Activated T-cell treated with anti-CD3 and anti-CD28 coated beads, Interleukin-2, amount 50 U/mL, for 72 hours (primary cell): ENCODE measurements at regions not wholly inside any gene's neighbourhood (a gene's known extent, or its start where the extent isn't known, plus 50 kb on each side); places are given as distances from the start of the nearest gene placed in this dataset.
"Not testable (repeated sequence)": the region's sequence is repeated elsewhere in the genome, so short reads cannot be mapped to it uniquely, and the experiment has no call there.

Source experiments
- ATAC-seq, 2 donors: fragments of 150-1000 bp; cut with Tn5 transposase; replicated peaks in 1 of 2; 2 replicates each; pipeline ENCODE4 v1.10.0; 2021; ENCODE audit warnings: moderate library complexity in 2 of 2, mild to moderate bottlenecking in 1 of 2
- DNase-seq, 2 donors: peaks; one replicate each; pipeline ENCODE4 v3.0.0; 2021 to 2022; ENCODE audit warnings: mixed read lengths in 1 of 2
- H3K27ac Mint-ChIP-seq: one replicate; pipeline ENCODE4 v1.8.0; 2022; ENCODE audit warnings: mild to moderate bottlenecking, moderate library complexity, mixed read lengths
- H3K27me3 Mint-ChIP-seq: one replicate; pipeline ENCODE4 v1.8.0; 2022; ENCODE audit warnings: low read depth, mixed read lengths
- H3K36me3 Mint-ChIP-seq, 2 donors: one replicate each; pipeline ENCODE4 v1.8.0; 2022; ENCODE audit warnings: mixed read lengths in 2 of 2, mild to moderate bottlenecking in 1 of 2; ENCODE audit not compliant: insufficient read depth in 2 of 2
- H3K4me1 Mint-ChIP-seq: one replicate; pipeline ENCODE4 v1.8.0; 2022; ENCODE audit warnings: low read depth, mixed read lengths
- H3K4me3 Mint-ChIP-seq, 2 donors: one replicate each; pipeline ENCODE4 v1.8.0; 2022; ENCODE audit warnings: mild to moderate bottlenecking in 2 of 2, mixed read lengths in 2 of 2, moderate library complexity in 2 of 2
- H3K9me3 Mint-ChIP-seq, 2 donors: one replicate each; pipeline ENCODE4 v1.8.0; 2022; ENCODE audit warnings: mixed read lengths in 2 of 2

GRCh38 chr12:72876092-72876491 is 603.9 kb downstream of the TRHDE start:
- Mint-ChIP-seq H3K9me3 (peaks cover 8% of the 10 kb centered on the region in 2 donors), H3K36me3 (peaks cover 2 to 4% of the 10 kb centered on the region in 2 donors)

GRCh38 chr12:72888693-72889092 is 616.5 kb downstream of the TRHDE start:
- no peaks in the 10 kb centered on the region for H3K36me3 Mint-ChIP-seq
- DNase-seq (no peak), ATAC-seq (no peak)
- no peaks in the 10 kb centered on the region for H3K27me3 Mint-ChIP-seq
- no peak overlapping the region for H3K27ac Mint-ChIP-seq
- peaks cover 0 to 2% of the 10 kb centered on the region in 2 donors for H3K9me3 Mint-ChIP-seq
- no peaks in the 10 kb centered on the region for H3K4me1 Mint-ChIP-seq
- no peak overlapping the region for H3K4me3 Mint-ChIP-seq

More at GRCh38 chr12:72876092-72876491, 603.9 kb downstream of the TRHDE start:
- Mint-ChIP-seq H3K4me3 (no peak overlapping the region), H3K4me1 (no peaks in the 10 kb centered on the region), H3K27me3 (no peaks in the 10 kb centered on the region), H3K27ac (no peak overlapping the region)
- DNase-seq: no peak
- no peak for ATAC-seq

GRCh38 chr12:72889791-72890190 is 617.6 kb downstream of the TRHDE start:
- H3K4me3 Mint-ChIP-seq: no peak overlapping the region
- DNase-seq (no peak), ATAC-seq (no peak)
- no peak overlapping the region for H3K27ac Mint-ChIP-seq
- peaks cover 0 to 2% of the 10 kb centered on the region in 2 donors for H3K9me3 Mint-ChIP-seq
- H3K4me1 Mint-ChIP-seq: no peaks in the 10 kb centered on the region
- no peaks in the 10 kb centered on the region for H3K36me3 Mint-ChIP-seq
- no peaks in the 10 kb centered on the region for H3K27me3 Mint-ChIP-seq

GRCh38 chr12:72901685-72902084 is 629.5 kb downstream of the TRHDE start:
- DNase-seq: no peak
- H3K4me3 Mint-ChIP-seq: no peak overlapping the region
- H3K4me1 Mint-ChIP-seq: no peaks in the 10 kb centered on the region
- H3K36me3 Mint-ChIP-seq: no peaks in the 10 kb centered on the region
- H3K27ac Mint-ChIP-seq: no peak overlapping the region
- no peaks in the 10 kb centered on the region for H3K27me3 Mint-ChIP-seq
- no peak for ATAC-seq
- H3K9me3 Mint-ChIP-seq: peaks cover 0 to 2% of the 10 kb centered on the region in 2 donors

- H3K27me3 Mint-ChIP-seq: no peaks in the 10 kb centered on the region
- no peaks in the 10 kb centered on the region for H3K36me3 Mint-ChIP-seq
- H3K27ac Mint-ChIP-seq: no peak overlapping the region
- H3K4me1 Mint-ChIP-seq: no peaks in the 10 kb centered on the region
- no peaks in the 10 kb centered on the region for H3K9me3 Mint-ChIP-seq
- DNase-seq: no peak
- no peak overlapping the region for H3K4me3 Mint-ChIP-seq
- ATAC-seq: no peak
Measured at GRCh38 chr12:72925716-72926115, 653.5 kb downstream of the TRHDE start.

- not testable (repeated sequence) for H3K27me3 Mint-ChIP-seq, DNase-seq, H3K36me3 Mint-ChIP-seq, H3K9me3 Mint-ChIP-seq, H3K4me3 Mint-ChIP-seq, H3K4me1 Mint-ChIP-seq, H3K27ac Mint-ChIP-seq, ATAC-seq
Measured at GRCh38 chr12:72931838-72932237, 659.7 kb downstream of the TRHDE start.

GRCh38 chr12:72937486-72937885 is 665.3 kb downstream of the TRHDE start:
- DNase-seq (no peak), ATAC-seq (no peak)
- no peak overlapping the region for H3K4me3 Mint-ChIP-seq
- H3K36me3 Mint-ChIP-seq: no peaks in the 10 kb centered on the region
- H3K9me3 Mint-ChIP-seq: peaks cover 7% of the 10 kb centered on the region in 2 donors
- no peak overlapping the region for H3K27ac Mint-ChIP-seq
- no peaks in the 10 kb centered on the region for H3K4me1 Mint-ChIP-seq
- H3K27me3 Mint-ChIP-seq: no peaks in the 10 kb centered on the region

- Mint-ChIP-seq H3K36me3 (no peaks in the 10 kb centered on the region), H3K4me3 (no peak overlapping the region), H3K27me3 (no peaks in the 10 kb centered on the region), H3K27ac (no peak overlapping the region), H3K9me3 (peaks cover 0 to 5% of the 10 kb centered on the region in 2 donors), H3K4me1 (no peaks in the 10 kb centered on the region)
- ATAC-seq: no peak
- DNase-seq: no peak
Measured at GRCh38 chr12:72957454-72957853, 685.3 kb downstream of the TRHDE start.

- peaks cover 3 to 7% of the 10 kb centered on the region in 2 donors for H3K9me3 Mint-ChIP-seq
Measured at GRCh38 chr12:72966684-72967083, 694.5 kb downstream of the TRHDE start.

GRCh38 chr12:72974954-72975555 is 702.9 kb downstream of the TRHDE start:
- no peaks in the 10 kb centered on the region for H3K4me1 Mint-ChIP-seq
- DNase-seq (no peak), ATAC-seq (no peak)
- peaks cover 4 to 10% of the 10 kb centered on the region in 2 donors for H3K9me3 Mint-ChIP-seq
- no peaks in the 10 kb centered on the region for H3K27me3 Mint-ChIP-seq
- no peak overlapping the region for H3K4me3 Mint-ChIP-seq
- no peaks in the 10 kb centered on the region for H3K36me3 Mint-ChIP-seq
- no peak overlapping the region for H3K27ac Mint-ChIP-seq

More at GRCh38 chr12:72966684-72967083, 694.5 kb downstream of the TRHDE start:
- no peak for ATAC-seq
- DNase-seq: no peak
- H3K27ac Mint-ChIP-seq: no peak overlapping the region
- H3K27me3 Mint-ChIP-seq: no peaks in the 10 kb centered on the region
- no peaks in the 10 kb centered on the region for H3K4me1 Mint-ChIP-seq
- no peak overlapping the region for H3K4me3 Mint-ChIP-seq
- H3K36me3 Mint-ChIP-seq: no peaks in the 10 kb centered on the region

GRCh38 chr12:72978999-72979398 is 706.8 kb downstream of the TRHDE start:
- H3K36me3 Mint-ChIP-seq: no peaks in the 10 kb centered on the region
- no peaks in the 10 kb centered on the region for H3K27me3 Mint-ChIP-seq
- ATAC-seq: no peak
- no peak overlapping the region for H3K4me3 Mint-ChIP-seq
- H3K9me3 Mint-ChIP-seq: peaks cover 7 to 10% of the 10 kb centered on the region in 2 donors
- no peaks in the 10 kb centered on the region for H3K4me1 Mint-ChIP-seq
- H3K27ac Mint-ChIP-seq: no peak overlapping the region
- no peak for DNase-seq

GRCh38 chr12:72982356-72982755 is 710.2 kb downstream of the TRHDE start:
- H3K4me1 Mint-ChIP-seq: no peaks in the 10 kb centered on the region
- no peak overlapping the region for H3K4me3 Mint-ChIP-seq
- peaks cover 3 to 5% of the 10 kb centered on the region in 2 donors for H3K9me3 Mint-ChIP-seq
- no peak for ATAC-seq
- DNase-seq: no peak
- no peak overlapping the region for H3K27ac Mint-ChIP-seq
- no peaks in the 10 kb centered on the region for H3K36me3 Mint-ChIP-seq
- no peaks in the 10 kb centered on the region for H3K27me3 Mint-ChIP-seq

GRCh38 chr12:72986963-72987362 is 714.8 kb downstream of the TRHDE start:
- no peak for DNase-seq
- H3K4me1 Mint-ChIP-seq: no peaks in the 10 kb centered on the region
- no peak overlapping the region for H3K4me3 Mint-ChIP-seq
- H3K27ac Mint-ChIP-seq: no peak overlapping the region
- no peak for ATAC-seq
- no peaks in the 10 kb centered on the region for H3K36me3 Mint-ChIP-seq
- H3K9me3 Mint-ChIP-seq: peaks cover 10 to 12% of the 10 kb centered on the region in 2 donors
- no peaks in the 10 kb centered on the region for H3K27me3 Mint-ChIP-seq

- H3K4me1 Mint-ChIP-seq: no peaks in the 10 kb centered on the region
- H3K36me3 Mint-ChIP-seq: no peaks in the 10 kb centered on the region
- peaks cover 7 to 11% of the 10 kb centered on the region in 2 donors for H3K9me3 Mint-ChIP-seq
- H3K27ac Mint-ChIP-seq: no peak overlapping the region
- H3K27me3 Mint-ChIP-seq: no peaks in the 10 kb centered on the region
- H3K4me3 Mint-ChIP-seq: no peak overlapping the region
- DNase-seq: no peak
- no peak for ATAC-seq
Measured at GRCh38 chr12:72989458-72989947, 717.3 kb downstream of the TRHDE start.
